Amniotic stem cell (primary cell): ENCODE measurements at regions not wholly inside any gene's neighbourhood (a gene's known extent, or its start where the extent isn't known, plus 50 kb on each side); places are given as distances from the start of the nearest gene placed in this dataset.
A peak's percentile ranks its signal among the peaks of the same experiment; 100 is the strongest.
"Not testable (repeated sequence)": the region's sequence is repeated elsewhere in the genome, so short reads cannot be mapped to it uniquely, and the experiment has no call there.

Experiments
- DNase-seq: peaks from one replicate; lab custom pipeline; 2025; lab: John Stamatoyannopoulos, UW

DNA sequence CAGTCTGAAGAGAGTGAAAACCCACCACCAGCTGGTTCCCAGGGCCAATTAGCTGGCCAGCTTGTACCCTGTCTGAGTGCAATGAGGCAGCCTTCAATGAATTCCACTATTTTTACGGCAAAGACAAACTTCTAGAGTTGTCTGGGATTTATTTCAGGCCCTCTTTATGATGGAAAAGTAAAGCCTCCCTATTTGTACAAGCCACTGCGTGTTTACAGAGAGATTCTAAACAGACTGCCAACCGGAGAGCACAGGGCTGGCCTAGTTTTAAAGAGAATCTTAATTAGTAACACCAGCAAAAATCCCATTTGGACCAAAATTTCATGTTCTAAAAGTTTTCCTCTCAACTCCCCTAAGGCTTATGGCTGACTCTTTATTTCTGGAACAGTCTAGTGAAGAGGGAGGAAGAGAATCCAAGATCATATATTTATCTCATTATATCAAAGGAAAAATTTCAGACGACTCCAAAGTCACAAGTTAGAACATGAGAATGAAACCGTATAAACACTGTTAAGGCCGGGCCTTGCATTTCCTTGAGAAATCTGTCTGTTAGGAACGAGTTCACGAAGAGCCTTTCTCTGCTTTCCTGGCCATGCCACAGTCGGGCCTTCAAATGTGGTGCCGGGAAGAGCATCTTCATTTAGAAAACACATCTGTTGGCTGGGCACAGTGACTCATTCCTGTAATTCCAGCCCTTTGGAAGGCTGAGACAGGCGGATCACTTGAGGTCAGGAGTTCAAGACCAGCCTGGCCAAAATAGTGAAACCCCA is 724.6 kb upstream of the NRP1 start:
- no peak for DNase-seq

DNA sequence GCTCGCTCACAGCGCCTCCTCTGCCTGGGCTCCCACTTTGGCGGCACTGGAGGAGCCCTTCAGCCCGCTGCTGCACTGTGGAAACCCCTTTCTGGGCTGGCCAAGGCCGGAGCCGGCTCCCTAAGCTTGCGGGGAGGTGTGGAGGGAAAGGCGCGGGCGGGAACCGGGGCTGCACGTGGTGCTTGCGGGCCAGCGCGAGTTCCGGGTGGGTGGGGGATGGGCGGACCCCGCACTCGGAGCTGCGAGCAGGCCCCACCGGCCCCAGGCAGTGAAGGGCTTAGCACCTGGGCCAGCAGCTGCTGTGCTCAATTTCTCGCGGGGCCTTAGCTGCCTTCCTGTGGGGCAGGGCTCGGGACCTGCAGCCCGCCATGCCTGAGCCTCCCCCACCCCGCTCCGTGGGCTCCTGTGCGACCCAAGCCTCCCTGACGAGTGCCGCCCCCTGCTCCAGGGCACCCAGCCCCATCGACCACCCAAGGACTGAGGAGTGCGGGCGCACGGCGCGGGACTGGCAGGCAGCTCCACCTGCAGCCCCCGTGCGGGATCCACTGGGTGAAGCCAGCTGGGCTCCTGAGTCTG is 721.0 kb upstream of the NRP1 start:
- DNase-seq = not testable (repeated sequence)

DNA sequence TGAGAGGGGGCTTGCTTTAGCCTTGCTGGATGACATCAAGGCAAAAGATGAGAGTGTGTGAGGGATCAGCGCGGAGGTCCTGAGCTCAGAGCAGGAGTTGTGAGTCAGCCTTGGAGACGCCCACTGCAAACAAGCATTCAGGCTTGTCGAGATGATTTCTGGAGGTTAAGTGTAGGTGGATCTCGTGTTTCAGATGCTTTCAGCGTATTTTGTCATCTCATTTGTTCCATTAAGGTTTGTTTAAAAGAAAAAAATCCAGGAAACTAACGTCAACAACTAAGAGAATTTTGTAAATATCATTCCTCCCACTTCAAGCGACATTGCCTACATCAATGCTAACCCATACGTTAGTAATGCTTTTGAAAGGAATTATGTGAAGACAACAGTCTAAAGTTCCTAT is 715.4 kb upstream of the NRP1 start:
- DNase-seq = peak; percentile 39

DNA sequence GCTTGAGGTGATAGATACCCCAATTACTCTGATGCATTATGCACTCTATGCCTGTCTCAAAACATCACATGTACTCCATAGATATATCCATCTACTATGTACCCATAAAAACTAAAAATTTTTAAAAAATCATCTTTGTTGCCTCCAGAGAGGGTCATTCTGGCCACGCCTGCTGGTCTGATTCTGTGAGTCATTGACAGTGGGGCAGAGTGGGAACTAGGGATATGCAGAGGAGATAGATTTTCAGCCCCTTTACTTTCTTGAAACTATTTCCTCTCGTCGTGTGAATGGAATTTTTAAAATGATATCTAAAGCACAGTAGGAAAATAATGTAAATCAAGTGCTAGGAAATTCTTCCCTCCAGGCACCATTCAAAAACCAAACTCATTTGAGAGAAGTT is 715.0 kb upstream of the NRP1 start:
- peak; percentile 37 for DNase-seq

DNA sequence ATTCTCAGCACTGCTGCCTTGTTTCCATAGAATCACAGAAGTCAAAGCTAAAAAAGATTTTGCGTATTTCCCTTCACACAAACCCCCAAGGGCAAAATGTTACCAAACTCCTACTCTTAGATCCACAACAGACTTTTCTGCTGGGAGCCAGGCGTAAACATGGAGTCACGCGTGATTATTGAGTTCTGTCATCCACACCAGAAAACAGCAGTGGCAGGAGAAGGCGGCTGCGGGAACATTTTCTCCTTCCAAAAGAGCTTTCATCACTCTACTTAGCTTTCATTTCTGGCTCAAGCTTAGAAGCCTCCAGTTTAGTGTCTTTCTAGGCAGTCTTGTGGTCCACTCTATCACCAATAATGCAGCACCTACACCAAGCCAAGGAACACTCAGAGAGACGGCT is 712.9 kb upstream of the NRP1 start:
- DNase-seq = no peak

DNA sequence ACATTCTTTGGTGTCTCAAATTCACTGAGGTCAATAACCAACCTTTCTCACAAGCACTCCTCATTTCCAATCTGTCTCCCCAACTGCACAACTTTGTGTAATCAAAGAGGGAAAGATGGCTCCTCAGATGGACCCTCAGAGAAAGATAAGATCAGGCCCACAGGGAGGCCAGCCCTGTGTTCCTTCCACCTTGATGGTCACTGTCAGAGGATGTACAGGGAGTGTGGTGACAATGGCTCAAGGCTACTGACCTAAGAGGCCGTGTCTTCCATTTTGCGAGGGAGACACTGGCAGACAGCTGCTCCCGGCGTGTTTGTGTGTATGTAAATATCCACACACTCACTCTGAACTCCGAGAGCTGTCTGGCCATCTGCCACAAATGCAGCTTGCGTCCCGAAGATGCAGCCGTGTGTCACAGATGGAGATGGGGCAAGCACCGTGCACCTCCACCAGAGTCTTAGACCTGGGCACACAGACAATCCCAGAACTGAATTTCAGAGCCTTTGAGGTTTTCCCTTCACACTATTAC is 712.1 kb upstream of the NRP1 start:
- DNase-seq = no peak

DNA sequence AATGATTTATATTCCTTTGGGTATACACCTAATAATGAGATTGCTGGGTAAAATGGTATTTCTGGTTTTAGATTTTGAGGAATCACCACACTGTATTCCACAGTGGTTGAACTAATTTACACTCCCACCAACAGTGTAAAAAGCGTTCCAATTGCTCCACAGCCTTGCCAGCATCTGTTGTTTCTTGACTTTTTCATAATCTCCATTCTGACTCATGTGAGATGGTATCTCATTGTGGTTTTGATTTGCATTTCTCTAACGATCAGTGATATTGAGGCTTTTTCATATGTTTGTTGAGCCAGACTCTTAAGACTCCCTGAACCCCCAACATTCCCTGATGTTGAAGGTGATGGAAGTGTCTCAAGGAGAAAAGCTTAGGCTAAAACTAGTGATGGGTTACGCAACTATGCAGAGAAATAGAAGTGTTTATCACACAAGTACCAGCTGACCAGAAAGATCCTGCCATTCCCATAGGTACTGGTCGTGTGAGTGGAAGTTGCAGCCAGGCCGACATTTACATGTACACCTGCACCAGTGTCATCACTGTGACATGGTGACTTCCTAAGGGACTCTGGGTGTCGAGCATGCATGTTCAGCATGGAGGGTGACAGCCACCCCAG is 711.2 kb upstream of the NRP1 start:
- peak; percentile 21 for DNase-seq

DNA sequence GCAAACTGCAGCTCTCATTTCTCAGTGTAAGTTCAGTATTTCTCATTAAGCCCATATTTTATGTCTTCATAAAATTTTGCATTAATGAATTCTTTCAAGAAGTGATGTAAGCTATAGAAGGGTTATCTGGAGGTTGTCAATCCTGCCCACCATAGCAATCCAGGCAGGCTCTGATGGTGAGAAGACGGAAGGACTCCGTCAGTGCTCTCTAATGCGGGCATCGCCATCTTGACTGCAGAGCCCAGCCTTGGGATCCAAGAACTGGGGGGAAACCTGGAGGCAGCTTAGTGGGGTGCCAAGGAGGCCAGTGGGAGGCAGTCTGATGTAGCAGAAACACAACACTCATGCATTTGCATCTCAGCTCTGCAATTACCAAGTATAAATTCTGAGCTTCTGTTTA is 707.4 kb upstream of the NRP1 start:
- DNase-seq = no peak

DNA sequence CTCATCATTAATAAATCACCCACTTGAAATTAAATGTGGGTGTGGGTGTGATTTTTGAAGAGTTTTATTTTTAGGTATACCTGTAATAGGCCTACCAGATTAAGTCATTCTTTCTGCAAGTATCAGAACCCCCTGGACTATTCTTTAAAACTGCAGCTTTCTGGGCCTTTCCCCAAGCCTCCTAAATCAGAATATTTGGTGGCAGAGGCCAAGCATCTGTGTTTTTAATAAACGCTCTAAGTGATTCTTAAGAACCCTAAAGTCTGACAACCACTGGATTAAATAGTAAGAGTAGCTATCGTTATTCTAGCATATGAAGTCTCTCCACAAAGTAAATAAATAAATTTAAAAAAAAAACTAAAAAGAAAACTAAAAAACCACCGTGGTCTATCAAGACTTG is 703.0 kb upstream of the NRP1 start:
- no peak for DNase-seq

DNA sequence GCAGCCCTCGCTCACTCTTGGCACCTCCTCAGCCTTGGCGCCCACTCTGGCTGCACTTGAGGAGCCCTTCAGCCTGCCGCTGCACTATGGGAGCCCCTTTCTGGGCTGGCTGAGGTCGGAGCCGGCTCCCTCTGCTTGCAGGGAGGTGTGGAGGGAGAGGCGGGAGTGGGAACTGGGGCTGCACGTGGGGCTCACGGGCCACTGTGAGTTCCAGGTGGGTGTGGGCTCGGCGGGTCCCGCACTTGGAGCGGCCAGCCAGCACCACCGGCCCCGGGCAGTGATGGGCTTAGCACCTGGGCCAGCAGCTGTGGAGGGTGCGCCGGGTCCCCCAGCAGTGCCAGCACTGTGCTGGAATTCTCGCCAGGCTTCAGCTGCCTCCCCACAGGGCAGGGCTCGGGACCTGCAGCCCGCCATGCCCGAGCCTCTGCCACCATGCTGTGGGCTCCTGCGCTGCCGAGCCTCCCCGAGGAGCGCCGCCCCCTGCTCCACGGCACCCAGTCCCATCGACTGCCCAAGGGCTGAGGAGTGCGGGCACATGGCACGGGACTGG is 700.8 kb upstream of the NRP1 start:
- DNase-seq = not testable (repeated sequence)

DNA sequence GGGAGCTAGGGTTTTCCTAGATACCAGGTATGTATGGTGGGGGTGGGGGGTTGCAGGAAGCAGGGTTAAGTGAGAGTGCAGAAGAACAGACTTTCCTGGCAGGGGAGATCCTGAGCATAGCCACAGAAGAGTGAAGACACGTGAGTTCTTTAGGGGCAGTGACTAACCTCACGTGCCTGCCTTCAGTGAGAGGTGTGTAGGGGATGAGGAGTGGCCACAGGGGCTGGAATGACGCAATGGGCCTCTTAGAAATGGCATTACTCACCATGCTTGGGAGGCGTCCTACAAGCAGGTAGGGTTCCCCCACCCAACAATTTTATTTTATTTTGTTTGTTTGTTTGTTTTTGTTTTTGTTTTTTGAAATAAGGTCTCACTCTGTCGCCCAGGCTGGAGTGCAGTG is 698.6 kb upstream of the NRP1 start:
- no peak for DNase-seq

DNA sequence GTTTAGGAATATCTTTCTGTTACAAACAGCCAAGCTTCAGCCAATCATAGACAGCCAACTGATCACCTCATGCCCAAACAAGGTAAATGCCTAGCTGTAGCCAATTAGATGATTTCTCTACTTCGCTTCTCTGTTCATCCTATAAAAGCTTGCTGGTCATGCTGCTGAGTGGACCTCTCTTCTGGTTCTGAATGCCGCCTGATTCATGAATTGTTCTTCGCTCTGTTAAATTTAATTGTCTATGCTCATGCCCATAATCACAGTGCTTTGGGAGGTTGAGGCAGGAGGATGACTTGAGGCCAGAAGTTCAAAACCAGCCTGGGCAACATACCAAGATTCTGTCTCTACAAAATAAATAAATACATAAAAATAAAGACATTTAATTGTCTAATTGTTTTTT is 698.1 kb upstream of the NRP1 start:
- no peak for DNase-seq

DNA sequence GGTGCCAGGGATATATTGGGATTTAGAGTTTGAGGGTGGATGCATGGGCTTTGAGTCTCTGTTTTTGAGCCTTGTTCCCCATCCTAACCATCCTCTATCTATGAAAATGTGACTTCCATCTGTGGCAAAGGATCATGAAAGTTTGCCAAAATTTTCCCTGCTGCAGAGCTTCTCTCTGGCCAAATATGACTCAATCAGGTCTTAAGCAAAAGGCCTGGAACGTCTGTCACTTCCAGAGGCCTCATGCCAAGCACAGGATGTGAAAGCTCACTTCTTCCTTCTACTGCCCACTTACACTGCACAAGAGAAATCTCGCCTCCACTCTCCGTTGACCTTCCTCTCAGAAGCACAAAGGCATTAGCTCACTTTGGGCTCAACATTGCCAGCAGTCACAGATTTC is 696.9 kb upstream of the NRP1 start:
- DNase-seq = peak; percentile 7

DNA sequence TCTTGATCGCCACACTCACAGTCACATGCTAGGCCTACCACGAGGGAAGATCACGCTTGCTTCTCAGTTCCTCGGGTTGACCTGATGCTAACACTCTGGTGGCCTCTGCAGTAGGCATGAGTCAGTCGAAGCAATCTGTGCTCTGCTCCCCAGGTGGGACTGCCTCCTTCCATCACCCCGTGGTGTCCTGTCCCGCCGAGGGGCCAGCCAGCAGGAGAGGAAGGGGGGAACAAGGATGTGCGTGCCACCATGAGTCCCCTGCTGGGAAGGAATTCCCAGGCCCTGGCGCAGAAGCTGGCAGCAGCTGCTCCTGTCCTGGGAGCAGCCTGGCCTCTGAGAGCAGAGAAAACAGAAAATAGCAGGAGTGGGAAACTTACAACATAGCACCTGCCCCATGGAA is 695.0 kb upstream of the NRP1 start:
- DNase-seq = no peak

DNA sequence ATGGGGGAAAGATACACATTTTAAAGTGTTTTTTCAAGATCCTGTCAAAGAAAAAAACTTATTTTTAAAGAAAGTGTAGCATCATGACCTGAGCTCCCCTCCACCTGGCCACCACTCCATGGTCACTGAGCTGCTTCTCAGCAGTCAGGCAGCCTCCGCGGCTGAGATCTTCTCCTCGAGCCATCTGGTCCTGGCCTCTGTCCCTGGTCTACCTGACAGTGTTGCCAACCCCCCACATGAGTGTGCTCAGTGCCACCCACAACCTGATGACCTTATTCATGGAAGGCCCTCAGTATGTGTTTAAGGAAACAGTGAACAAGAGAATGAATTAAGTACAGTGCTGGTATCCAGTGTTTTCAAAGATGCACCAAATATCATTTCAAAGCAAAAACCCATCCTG is 694.5 kb upstream of the NRP1 start:
- DNase-seq = no peak

DNA sequence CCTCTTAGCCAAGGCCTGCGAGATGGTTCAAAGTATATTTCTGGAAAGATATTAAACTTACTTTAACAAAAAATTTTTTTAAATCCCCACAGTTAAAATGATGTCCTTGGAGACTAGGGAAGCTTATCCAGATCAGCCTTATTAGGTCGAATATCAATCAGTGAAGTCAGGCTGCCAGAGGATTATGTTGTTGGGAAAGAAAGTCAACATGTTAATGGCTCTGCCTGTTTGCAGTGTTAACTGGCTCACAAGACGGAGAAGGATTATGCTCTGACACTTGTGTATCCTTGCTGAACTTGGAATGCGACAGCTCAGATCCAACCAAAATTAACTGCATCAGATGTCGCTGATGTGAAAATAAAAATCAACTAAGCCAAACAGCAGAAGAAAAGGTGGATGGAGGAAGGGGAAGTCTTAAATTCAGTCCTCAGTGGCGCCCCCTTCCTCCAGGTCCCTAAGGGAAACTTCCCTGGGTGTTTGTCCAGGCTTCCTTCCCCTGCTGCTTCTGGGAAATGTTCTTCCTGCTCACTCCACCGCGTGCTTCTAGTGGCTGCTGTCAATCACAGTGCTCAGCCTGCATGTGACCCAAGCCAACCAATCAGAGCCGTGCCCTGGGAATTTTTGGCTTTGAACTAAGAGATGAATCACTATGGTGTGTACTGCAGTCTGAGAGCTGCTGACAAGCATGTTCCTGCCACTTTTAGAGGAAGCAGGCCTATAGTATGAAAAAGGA is 690.4 kb upstream of the NRP1 start:
- no peak for DNase-seq

DNA sequence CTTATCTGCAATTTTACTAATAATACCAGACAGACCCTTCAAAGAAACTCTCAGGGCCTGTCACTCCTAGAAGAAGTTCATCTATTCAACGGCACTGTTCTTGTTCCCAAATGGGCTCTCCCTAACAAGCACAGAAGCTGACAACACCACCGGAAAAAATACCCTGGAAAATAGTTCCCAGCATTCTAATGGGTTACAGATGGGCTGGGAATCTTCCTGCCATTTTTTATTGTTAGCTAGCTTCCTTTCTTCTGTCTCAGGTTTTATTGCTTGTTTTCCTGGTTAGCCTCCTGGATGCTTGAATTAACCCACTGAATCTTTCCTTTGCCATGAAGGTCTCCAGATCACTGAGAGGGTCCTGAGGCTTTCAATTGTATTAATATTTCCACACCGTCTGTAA is 689.8 kb upstream of the NRP1 start:
- DNase-seq = no peak

DNA sequence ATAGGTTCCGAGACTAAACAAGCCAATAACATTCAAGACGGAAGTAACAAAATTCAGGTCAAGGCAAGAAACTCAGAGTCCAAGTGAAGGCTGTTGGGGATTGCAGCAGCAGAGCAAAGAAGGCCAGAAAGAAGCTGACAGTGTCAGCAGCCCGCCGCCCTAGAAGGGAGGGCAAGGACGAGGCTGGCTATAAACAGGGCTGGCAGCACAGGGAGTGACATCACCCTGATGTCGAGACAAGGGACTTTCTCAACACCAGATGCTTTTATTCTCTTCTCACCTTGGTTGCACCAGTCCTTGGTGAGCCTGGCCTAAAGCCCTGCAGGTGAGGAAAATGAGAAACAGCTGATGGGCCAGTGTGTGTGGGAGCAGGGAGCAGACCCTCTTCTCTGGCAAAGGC is 687.7 kb upstream of the NRP1 start:
- no peak for DNase-seq

DNA sequence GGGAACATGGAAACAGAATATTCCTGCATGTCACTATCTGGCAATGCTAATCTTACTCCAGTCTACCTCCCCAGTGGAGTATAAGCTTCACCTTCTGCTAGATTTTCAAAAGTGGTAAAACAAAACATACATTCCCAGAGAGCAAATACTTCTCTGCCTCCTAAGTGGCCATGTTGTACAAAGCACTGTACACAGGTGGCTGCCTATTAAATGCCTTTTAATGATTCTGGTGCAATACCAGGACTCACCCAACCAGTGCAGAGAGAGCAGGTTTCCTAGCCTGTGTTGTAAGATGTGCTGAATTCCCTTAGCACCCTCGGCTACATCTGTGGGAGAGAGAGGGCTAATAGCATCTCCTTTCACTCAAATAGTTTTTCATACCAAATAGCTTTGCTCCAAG is 684.3 kb upstream of the NRP1 start:
- DNase-seq = no peak

DNA sequence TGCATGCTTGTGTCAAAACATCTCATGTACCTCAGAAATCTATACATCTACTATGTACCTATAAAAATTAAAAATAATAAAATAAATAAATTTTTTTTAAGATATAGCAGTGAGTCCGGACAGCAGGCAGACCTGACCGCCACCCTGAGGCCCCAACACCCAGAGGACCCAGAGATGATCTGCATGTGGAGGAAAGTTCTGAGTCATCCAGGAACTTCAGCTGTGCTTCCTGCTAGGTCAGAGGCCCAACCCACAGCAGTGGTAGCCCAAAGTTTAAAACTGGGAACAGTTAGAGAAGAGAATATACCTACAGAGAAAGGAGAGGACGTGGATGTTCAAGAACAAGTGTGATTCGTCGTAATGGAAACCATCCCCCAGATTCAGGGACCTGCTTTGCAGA is 683.7 kb upstream of the NRP1 start:
- no peak for DNase-seq

DNA sequence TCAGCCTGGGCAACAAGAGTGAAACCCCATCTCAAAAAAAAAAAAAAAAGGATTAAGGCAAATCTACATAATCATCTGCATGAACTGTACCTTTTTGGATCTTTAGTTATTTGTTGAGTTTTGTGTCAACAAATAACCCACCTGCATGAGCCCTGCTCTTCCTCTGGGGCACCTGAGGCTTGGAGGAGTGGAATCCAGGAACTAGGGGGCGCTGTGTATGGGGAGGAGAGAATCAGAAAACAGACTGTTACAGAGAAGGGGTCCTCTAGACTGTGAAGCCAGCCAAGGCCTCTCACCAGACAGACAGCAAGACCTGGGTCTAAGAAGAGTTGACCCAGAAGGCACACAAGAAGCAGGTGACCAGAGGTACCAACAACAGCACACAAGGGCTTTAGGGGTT is 682.8 kb upstream of the NRP1 start:
- no peak for DNase-seq

DNA sequence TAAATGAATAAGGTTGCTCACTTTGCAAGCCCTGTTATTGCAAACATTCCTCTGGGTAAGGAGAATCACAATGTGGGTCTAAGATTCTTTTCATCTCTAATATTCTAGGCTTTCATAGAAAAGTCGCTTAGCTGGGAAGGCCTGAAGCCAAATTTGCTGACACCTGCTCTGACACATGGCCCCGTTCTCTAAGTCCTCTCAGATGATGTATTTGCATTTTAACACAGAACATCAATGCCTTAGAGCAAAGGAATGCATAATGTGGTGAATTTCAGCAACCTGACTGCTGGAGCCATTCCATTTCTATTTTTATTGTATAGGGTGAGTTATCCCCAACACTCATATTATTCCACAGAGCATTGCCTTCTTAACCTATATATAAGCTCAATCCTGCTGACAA is 682.1 kb upstream of the NRP1 start:
- no peak for DNase-seq
